GM18907 (cell line): ENCODE measurements at regions not wholly inside any gene's neighbourhood (a gene's known extent, or its start where the extent isn't known, plus 50 kb on each side); places are given as distances from the start of the nearest gene placed in this dataset.
A peak's percentile ranks its signal among the peaks of the same experiment; 100 is the strongest.

Experiments used
- ATAC-seq: cut with Tn5 transposase; IDR thresholded peaks from one replicate; pipeline ENCODE4 v1.9.1; 2021; ENCODE audit warnings: mild to moderate bottlenecking, moderate library complexity; ENCODE audit not compliant: unreplicated experiment

- no peak for ATAC-seq
Observed at GRCh38 chr7:22005151-22005550, 59.5 kb upstream of the CDCA7L start.

- ATAC-seq, result no peak
Observed at GRCh38 chr7:22002726-22003125, 57.0 kb upstream of the CDCA7L start.

GRCh38 chr7:22001345-22002004, 55.8 kb upstream of the CDCA7L start:
- ATAC-seq, result peak; percentile 60

GRCh38 chr7:21999896-22000295, 54.2 kb upstream of the CDCA7L start:
- no peak for ATAC-seq

GRCh38 chr7:21996641-21997040, 50.9 kb upstream of the CDCA7L start:
- no peak for ATAC-seq
